ENCODE measurements at regions not wholly inside any gene's neighbourhood (a gene's known extent, or its start where the extent isn't known, plus 50 kb on each side); places are given as distances from the start of the nearest gene placed in this dataset.

DNA sequence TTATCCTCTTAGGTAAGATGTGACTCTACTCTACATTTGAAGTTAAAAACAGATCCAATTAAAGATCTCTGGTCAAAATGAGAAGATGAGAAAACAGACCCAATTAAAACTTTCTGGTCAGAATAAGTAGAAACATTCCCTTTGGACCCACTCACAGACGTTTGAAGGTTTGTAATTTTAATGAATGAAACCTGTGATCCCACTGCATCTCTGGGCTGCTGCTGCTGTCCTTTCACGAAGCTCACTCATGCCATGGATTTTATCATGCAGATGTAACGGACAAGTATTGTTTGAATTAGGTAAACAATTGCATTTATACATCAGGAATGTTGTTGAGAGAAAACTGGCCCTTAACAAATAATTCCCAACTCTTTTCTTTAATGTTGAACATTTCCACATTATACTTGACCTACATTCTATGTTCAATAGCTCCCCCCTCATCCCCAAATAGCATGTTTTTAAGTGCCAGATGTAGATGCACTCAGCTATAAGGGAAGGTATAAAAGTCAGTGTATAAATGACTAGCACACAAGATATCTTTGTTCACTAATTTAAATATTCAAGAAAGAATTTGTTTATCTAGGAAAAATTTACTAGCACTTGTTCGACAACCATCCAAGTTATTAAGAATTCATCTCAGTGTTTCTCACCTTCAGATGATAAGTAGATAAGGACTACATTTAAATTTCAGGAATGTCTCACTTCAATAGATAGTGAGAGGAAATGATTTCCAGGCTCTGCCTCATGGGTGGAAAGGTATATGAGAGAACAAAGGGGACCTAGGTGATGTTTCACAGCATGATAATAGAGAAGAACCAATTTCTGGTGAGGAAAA is 202.3 kb upstream of the LMNTD1 start:
- no peak for DNase-seq (ENCODE audit: low spot score)

DNA sequence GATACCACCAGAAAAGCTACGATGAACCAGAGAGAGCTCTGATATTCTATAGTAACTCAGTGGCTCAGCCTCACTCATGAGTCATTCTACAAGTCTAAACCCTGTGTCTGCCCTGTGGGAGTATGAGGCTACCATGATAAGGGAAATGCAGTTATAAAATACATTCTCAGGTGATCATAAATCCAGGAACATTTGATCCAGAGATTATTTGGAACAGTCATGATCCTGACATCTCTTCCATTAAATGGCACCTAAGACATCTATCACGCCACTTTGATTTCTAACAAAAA is 202.6 kb upstream of the RASSF8 start:
- DNase-seq (ENCODE audit: low spot score), result no peak

- DNase-seq (ENCODE audit: low spot score), result no peak
Observed at GRCh38 chr12:25757037-25757665, 201.3 kb upstream of the RASSF8 start.

DNA sequence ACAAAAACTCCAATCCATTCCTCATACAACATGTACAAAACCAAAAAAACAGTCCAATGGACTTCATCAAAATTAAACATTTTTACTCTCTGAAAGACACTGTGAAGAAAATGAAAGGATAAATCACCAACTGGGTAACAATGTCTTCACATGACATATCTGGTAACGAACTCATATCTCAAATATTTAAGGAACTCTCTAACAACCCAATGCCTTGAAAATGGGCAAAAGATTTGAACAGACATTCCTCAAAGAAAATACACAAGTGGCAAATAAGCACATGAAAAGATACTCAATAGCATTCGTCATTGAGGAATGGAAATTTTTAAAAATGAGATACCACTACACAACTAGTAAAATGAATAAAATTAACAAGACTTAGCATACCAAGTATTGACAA is 198.7 kb upstream of the RASSF8 start:
- DNase-seq (ENCODE audit: low spot score), result no peak

GRCh38 chr12:25761356-25761755 is 197.1 kb upstream of the RASSF8 start:
- DNase-seq (ENCODE audit: low spot score), result no peak

- no peak for DNase-seq (ENCODE audit: low spot score)
Observed at GRCh38 chr12:25764409-25764808, 194.1 kb upstream of the RASSF8 start.

- no peak for DNase-seq (ENCODE audit: low spot score)
Observed at GRCh38 chr12:25764892-25765291, 193.6 kb upstream of the RASSF8 start.

DNA sequence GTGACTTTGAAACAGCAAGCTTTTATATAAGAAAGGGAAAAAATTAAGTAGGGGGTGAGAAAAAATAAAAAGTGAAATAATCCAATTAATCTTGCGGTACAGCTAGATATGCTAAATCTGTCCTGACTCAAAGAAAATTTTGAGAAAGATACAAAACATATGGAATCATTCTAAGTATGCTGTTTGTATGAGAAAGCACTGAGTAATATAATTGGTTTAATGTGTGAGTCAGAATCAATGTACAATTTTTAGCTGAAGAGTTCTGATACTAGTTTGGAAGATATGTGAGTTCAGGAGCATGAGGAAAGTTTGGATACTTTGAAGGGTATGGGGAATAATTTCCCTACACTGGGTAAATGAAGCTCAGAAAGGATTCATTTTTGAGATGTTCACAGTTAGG is 190.9 kb upstream of the RASSF8 start:
- DNase-seq (ENCODE audit: low spot score), result peak; percentile 7

GRCh38 chr12:25768151-25768550 is 190.3 kb upstream of the RASSF8 start:
- no peak for DNase-seq (ENCODE audit: low spot score)

- DNase-seq (ENCODE audit: low spot score), result peak; percentile 57
Observed at GRCh38 chr12:25769082-25769945, 189.2 kb upstream of the RASSF8 start.

DNA sequence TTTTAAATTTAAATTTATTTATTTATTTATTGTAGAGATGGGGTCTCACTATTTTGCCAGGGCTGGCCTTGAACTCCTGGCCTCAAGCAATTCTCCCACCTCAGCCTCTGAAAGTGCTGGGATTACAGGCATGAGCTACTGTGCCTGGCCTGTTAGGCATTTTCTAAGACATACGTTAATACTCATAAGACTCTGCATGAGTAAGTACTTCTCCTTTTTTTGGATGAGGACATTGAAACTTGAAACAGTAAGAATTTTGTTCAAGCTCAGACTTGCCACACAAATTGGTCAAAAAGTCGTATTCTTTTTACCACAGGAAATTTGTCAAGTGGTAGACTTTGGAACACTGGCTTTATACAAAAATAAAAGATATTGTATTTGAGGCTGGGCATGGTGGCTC is 187.4 kb upstream of the RASSF8 start:
- no peak for DNase-seq (ENCODE audit: low spot score)

- no peak for DNase-seq (ENCODE audit: low spot score)
Observed at GRCh38 chr12:25771476-25771875, 187.0 kb upstream of the RASSF8 start.

DNA sequence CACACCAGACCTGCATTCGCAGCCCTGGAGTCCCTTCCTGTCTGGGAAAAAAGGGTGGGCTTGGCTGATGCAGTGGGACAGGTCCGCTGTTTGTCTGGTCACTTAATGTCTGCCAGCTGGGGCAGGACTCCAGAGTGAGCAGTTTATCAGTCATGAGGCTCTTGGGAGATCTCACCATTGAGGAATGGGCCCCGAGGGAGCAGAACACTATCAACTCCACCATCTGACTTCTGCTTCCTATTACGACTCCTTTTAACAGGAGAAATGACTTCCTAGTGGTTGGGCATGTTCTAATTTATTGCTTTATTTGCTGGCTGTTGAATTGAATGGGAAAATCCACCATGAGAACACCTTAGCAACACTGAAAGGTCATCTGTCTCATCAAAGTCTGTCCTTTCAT is 182.5 kb upstream of the RASSF8 start:
- peak; percentile 26 for DNase-seq (ENCODE audit: low spot score)

DNA sequence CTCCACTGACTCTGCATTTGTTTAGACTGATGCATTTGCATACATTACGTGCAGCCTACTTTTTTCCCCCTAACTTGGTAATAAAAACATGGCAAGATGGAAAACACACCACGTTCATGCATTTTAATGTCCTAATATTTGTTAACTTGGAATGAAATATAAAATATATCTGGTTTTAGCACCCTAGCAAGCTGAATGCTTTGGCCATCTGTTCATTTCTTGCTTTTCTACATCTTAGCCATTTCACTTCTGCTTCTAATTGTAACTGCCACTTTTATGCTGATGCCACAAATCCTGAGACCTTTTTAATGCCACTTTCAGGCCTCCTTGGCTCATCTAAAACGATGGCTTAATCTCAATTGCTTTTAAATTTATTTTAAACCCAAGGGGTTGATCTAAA is 177.7 kb upstream of the RASSF8 start:
- no peak for DNase-seq (ENCODE audit: low spot score)

GRCh38 chr12:25781232-25781631 is 177.2 kb upstream of the RASSF8 start:
- no peak for DNase-seq (ENCODE audit: low spot score)

GRCh38 chr12:25783566-25783965 is 174.9 kb upstream of the RASSF8 start:
- DNase-seq (ENCODE audit: low spot score), result no peak

DNA sequence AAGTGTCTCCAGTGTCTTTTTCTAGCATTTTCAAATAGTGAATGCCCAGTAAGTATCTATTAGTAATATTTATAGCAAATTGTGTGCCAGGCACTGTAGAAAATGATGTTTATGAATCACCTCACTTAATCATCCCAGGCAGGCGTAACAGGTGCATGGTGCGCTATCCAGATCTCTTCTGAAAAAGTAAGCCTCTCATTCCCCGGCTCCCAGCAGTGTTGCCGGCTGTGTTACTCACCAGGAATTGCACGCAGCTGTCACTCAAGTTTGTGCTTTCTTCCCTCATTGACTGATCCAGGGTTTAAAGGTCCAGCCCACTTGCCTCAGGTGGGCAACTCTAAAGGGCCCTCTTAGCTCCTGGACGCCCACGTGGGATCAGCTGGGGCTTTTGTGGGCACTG is 173.8 kb upstream of the RASSF8 start:
- DNase-seq (ENCODE audit: low spot score), result no peak

GRCh38 chr12:25785134-25785533 is 173.3 kb upstream of the RASSF8 start:
- no peak for DNase-seq (ENCODE audit: low spot score)

- no peak for DNase-seq (ENCODE audit: low spot score)
Observed at GRCh38 chr12:25787701-25788100, 170.8 kb upstream of the RASSF8 start.

- DNase-seq (ENCODE audit: low spot score), result no peak
Observed at GRCh38 chr12:25788707-25789442, 169.6 kb upstream of the RASSF8 start.

- DNase-seq (ENCODE audit: low spot score), result no peak
Observed at GRCh38 chr12:25789541-25789944, 168.9 kb upstream of the RASSF8 start.

DNA sequence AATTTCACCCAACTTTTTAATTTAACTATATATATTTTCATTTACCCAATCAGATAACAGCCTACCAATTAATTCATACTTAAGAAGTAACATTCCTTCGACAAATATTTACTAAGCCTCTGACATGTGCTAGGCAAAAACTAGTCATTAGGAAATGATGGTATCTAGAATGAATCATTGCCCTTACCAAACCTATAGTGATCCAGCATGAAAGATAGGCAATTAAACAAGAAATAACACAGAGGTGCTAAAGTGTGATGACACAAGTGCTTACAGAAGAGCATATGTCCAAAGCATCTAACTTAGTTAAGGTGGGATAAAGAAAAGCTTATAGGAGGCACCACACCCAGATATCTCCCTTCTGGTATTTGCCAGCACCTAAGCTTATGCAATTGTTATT is 166.5 kb upstream of the RASSF8 start:
- DNase-seq (ENCODE audit: low spot score), result no peak

All from hepatic stellate cell (primary cell).